GM12878 (cell line): ENCODE measurements at regions not wholly inside any gene's neighbourhood (a gene's known extent, or its start where the extent isn't known, plus 50 kb on each side); places are given as distances from the start of the nearest gene placed in this dataset.

Experiments used
- ATAC-seq: fragments of 200-7000 bp; cut with Tn5 transposase; 3 replicates; pipeline ENCODE4 v1.9.1; 2020; ENCODE audit warnings: mild to moderate bottlenecking, moderate library complexity
- BruUV-seq: library from RNA; stranded (reverse); fragments of 400-500 nt; replicated peaks from 2 replicates; lab custom pipeline; 2021; lab: Mats Ljungman, UMichigan
- CTCF ChIA-PET: fragments of 300-600 bp; sonication (Branson Sonifier 250); formaldehyde crosslinking; extraction: SDS; loops from one replicate; lab custom pipeline; 2021; ENCODE audit warnings: inconsistent platforms; lab: Yijun Ruan, JAX
- POLR2A ChIA-PET: fragments of 350-600 bp; formaldehyde crosslinking; extraction: SDS; loops from one replicate; lab custom pipeline; 2021; ENCODE audit warnings: inconsistent platforms; lab: Charles Lee
- RAD21 ChIA-PET: fragments of 300-600 bp; sonication (Branson Sonifier 250); formaldehyde crosslinking; loops from one replicate; lab custom pipeline; 2023; ENCODE audit warnings: antibody characterized with exemption; ENCODE audit not compliant: unreplicated experiment; lab: Charles Lee
- SMC1A ChIA-PET: fragments of 300-600 bp; sonication (Branson Sonifier 250); formaldehyde crosslinking; loops from one replicate; lab custom pipeline; 2023; ENCODE audit not compliant: unreplicated experiment, uncharacterized antibody; lab: Charles Lee
- DNase-seq: peaks from one replicate; pipeline ENCODE4 v3.0.0-alpha.2; 2011; ENCODE audit warnings: low read depth, low spot score
- FAIRE-seq: peaks from 3 replicates; lab custom pipeline; 2011; peaks lifted over from hg19 to GRCh38; lab: Jason Lieb, UNC
- H2AFZ ChIP-seq: 2 replicates; pipeline ENCODE4 v1.6.0; 2011; ENCODE audit warnings: low read depth, low read length, control low read depth; ENCODE audit not compliant: control insufficient read depth
- H3K27ac ChIP-seq: 2 replicates; pipeline ENCODE4 v1.5.1; 2011; ENCODE audit warnings: control low read depth; ENCODE audit not compliant: control insufficient read depth, insufficient read depth
- H3K27me3 ChIP-seq, 2 experiments: replicated peaks in 1 of 2; 2 replicates each; pipeline versions ENCODE4 v1.6.0 to v1.6.1; 2011; ENCODE audit warnings: low read length in 1 of 2; ENCODE audit not compliant: control insufficient read depth in 2 of 2, insufficient read depth in 2 of 2
- H3K36me3 ChIP-seq, 2 experiments: 2 replicates each; pipeline ENCODE4 v1.5.1; 2011; ENCODE audit warnings: low read length in 1 of 2; ENCODE audit not compliant: control insufficient read depth in 2 of 2, insufficient read depth in 2 of 2
- H3K4me1 ChIP-seq: 2 replicates; pipeline ENCODE4 v1.6.1; 2011; ENCODE audit warnings: mild to moderate bottlenecking, low read length, moderate library complexity, mixed read lengths; ENCODE audit not compliant: control insufficient read depth, insufficient read depth
- H3K4me2 ChIP-seq: 2 replicates; pipeline ENCODE4 v1.6.0; 2011; ENCODE audit warnings: control low read depth; ENCODE audit not compliant: control insufficient read depth, insufficient read depth
- H3K4me3 ChIP-seq: fragments of 200-600 bp; sonication (generic); 2 replicates; pipeline ENCODE4 v1.5.1; 2016
- H3K79me2 ChIP-seq: 2 replicates; pipeline ENCODE4 v1.6.0; 2011; ENCODE audit warnings: low read length; ENCODE audit not compliant: control insufficient read depth, insufficient read depth
- H3K9ac ChIP-seq: 2 replicates; pipeline ENCODE4 v1.8.0; 2011; ENCODE audit warnings: low read length, control low read depth, mixed read lengths; ENCODE audit not compliant: control insufficient read depth, insufficient read depth
- H3K9me3 ChIP-seq: replicated peaks from 3 replicates; pipeline ENCODE4 v1.5.1; 2011; ENCODE audit warnings: mild to moderate bottlenecking, low read length; ENCODE audit not compliant: control insufficient read depth, insufficient read depth
- H4K20me1 ChIP-seq: 2 replicates; pipeline ENCODE4 v1.6.0; 2011; ENCODE audit not compliant: control insufficient read depth, insufficient read depth
- PML ChIP-seq: IDR thresholded peaks from 2 replicates; pipeline ENCODE4 v1.6.1; 2012; ENCODE audit warnings: low read length, inconsistent platforms
- RCOR1 ChIP-seq: conservative IDR thresholded peaks from 2 replicates; pipeline ENCODE4 v1.6.1; 2012; ENCODE audit warnings: low read depth, low read length, improper control_type of control experiment
- WGBS: methylation state at CpG from one replicate; pipeline ENCODE4 v1.1.6; 2016; ENCODE audit warnings: low lambda C conversion rate; ENCODE audit not compliant: insufficient replicate concordance, insufficient coverage; ENCODE audit errors: missing lambda C conversion rate; 5-methylcytosine and 5-hydroxymethylcytosine counted together
- in situ Hi-C: fragments of 300-500 bp; cut with MboI; formaldehyde crosslinking; loops from 9 replicates; pipeline ENCODE4 v1.14.3; 2018; ENCODE audit warnings: mixed read lengths
- intact Hi-C: fragments of 100-400 bp; cut with micrococcal nuclease; formaldehyde crosslinking; loops from one replicate; pipeline ENCODE4 v1.14.2; 2022; ENCODE audit not compliant: unreplicated experiment
- TF ChIP-seq, protein P1 (sequence below): IDR thresholded peaks from 2 replicates; pipeline ENCODE4 v1.6.1; 2012; ENCODE audit warnings: mild to moderate bottlenecking, low read depth, low read length
- TF ChIP-seq, protein P2 (sequence below): fragments of 450-650 bp; conservative IDR thresholded peaks from 2 replicates; pipeline ENCODE4 v1.6.1; 2017; ENCODE audit warnings: mild to moderate bottlenecking, moderate library complexity

DNA sequence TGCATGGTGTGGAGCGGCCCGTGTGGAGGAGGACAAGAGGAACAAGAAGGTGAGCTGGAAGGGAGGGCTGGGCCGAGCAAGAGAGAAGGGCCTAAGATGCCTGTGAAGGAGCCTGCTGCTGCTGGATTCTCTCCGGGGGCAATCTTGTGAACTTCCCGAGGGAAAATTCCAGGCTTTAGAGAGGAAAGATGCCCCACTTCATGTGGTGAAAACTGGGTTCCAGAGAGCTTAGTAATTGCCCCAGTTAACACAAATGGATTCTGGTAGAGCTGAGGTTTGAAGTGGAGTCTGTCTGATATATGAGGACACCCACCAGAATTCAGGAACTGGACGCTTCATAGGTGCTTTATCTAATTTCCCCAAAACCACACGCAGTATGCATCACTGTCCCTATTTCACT is 114.1 kb upstream of the ZMIZ1 start:
- intact Hi-C loops: no loop called here
- no peaks in the 10 kb centered on the region; a peak in 1 of 4 replicates for H3K27me3 ChIP-seq
- no peak for DNase-seq
- H3K79me2 ChIP-seq: no peaks in the 10 kb centered on the region
- in situ Hi-C loops: no loop called here
- no peak overlapping the region for H3K4me2 ChIP-seq
- no peak for FAIRE-seq
- H2AFZ ChIP-seq: no peak overlapping the region
- H3K4me3 ChIP-seq: no peak overlapping the region
- no peaks in the 10 kb centered on the region for H3K36me3 ChIP-seq
- H3K9me3 ChIP-seq: no peaks in the 10 kb centered on the region
- CTCF ChIA-PET: no interaction called here
- no peaks in the 10 kb centered on the region for H4K20me1 ChIP-seq
- H3K9ac ChIP-seq: no peak overlapping the region
- RAD21 ChIA-PET: interaction anchor here (1.1 kb wide), 1 partner anchor 19 kb away, joined by 3 read pairs; no protein-coding TSS in a partner anchor
- POLR2A ChIA-PET: no interaction called here
- ATAC-seq: no peak
- SMC1A ChIA-PET: interaction anchor here (1.1 kb wide), 1 partner anchor 8 kb away, joined by 3 read pairs; no protein-coding TSS in a partner anchor
- 43% methylated on average over 7 of the region's 7 CpGs for WGBS
- no peaks in the 10 kb centered on the region for H3K4me1 ChIP-seq
- TF ChIP-seq PML: no peak
- TF ChIP-seq, protein P1, sequence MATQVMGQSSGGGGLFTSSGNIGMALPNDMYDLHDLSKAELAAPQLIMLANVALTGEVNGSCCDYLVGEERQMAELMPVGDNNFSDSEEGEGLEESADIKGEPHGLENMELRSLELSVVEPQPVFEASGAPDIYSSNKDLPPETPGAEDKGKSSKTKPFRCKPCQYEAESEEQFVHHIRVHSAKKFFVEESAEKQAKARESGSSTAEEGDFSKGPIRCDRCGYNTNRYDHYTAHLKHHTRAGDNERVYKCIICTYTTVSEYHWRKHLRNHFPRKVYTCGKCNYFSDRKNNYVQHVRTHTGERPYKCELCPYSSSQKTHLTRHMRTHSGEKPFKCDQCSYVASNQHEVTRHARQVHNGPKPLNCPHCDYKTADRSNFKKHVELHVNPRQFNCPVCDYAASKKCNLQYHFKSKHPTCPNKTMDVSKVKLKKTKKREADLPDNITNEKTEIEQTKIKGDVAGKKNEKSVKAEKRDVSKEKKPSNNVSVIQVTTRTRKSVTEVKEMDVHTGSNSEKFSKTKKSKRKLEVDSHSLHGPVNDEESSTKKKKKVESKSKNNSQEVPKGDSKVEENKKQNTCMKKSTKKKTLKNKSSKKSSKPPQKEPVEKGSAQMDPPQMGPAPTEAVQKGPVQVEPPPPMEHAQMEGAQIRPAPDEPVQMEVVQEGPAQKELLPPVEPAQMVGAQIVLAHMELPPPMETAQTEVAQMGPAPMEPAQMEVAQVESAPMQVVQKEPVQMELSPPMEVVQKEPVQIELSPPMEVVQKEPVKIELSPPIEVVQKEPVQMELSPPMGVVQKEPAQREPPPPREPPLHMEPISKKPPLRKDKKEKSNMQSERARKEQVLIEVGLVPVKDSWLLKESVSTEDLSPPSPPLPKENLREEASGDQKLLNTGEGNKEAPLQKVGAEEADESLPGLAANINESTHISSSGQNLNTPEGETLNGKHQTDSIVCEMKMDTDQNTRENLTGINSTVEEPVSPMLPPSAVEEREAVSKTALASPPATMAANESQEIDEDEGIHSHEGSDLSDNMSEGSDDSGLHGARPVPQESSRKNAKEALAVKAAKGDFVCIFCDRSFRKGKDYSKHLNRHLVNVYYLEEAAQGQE: no peak
- TF ChIP-seq, protein P2, sequence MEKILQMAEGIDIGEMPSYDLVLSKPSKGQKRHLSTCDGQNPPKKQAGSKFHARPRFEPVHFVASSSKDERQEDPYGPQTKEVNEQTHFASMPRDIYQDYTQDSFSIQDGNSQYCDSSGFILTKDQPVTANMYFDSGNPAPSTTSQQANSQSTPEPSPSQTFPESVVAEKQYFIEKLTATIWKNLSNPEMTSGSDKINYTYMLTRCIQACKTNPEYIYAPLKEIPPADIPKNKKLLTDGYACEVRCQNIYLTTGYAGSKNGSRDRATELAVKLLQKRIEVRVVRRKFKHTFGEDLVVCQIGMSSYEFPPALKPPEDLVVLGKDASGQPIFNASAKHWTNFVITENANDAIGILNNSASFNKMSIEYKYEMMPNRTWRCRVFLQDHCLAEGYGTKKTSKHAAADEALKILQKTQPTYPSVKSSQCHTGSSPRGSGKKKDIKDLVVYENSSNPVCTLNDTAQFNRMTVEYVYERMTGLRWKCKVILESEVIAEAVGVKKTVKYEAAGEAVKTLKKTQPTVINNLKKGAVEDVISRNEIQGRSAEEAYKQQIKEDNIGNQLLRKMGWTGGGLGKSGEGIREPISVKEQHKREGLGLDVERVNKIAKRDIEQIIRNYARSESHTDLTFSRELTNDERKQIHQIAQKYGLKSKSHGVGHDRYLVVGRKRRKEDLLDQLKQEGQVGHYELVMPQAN: no peak
- no peak for TF ChIP-seq RCOR1
- H3K27ac ChIP-seq: no peak overlapping the region
- BruUV-seq: no TSS peak
